ENCODE measurements at regions not wholly inside any gene's neighbourhood (a gene's known extent, or its start where the extent isn't known, plus 50 kb on each side); places are given as distances from the start of the nearest gene placed in this dataset.

GRCh38 chr2:207216457-207216856 is 50.7 kb upstream of the KLF7 start:
- Mint-ChIP-seq H3K4me3 (no peak overlapping the region), H3K27ac (no peak overlapping the region), H3K9me3 (peaks cover 0 to 3% (median 3%) of the 10 kb centered on the region in 3 donors), H3K27me3 (peaks cover 2% of the 10 kb centered on the region), H3K4me1 (peaks cover 0 to 1% (median 0%) of the 10 kb centered on the region in 3 donors), H3K36me3 (peaks cover 5% of the 10 kb centered on the region)

GRCh38 chr2:207217442-207217841 is 51.7 kb upstream of the KLF7 start:
- Mint-ChIP-seq H3K9me3 (peaks cover 0 to 3% (median 0%) of the 10 kb centered on the region in 3 donors), H3K4me1 (peaks cover 0 to 1% (median 0%) of the 10 kb centered on the region in 3 donors), H3K36me3 (peaks cover 1% of the 10 kb centered on the region), H3K27ac (no peak overlapping the region), H3K27me3 (peaks cover 2% of the 10 kb centered on the region), H3K4me3 (no peak overlapping the region)

GRCh38 chr2:207219081-207219630 is 53.4 kb upstream of the KLF7 start:
- Mint-ChIP-seq H3K4me3 (no peak overlapping the region), H3K27me3 (peaks cover 4% of the 10 kb centered on the region), H3K27ac (no peak overlapping the region), H3K9me3 (peaks cover 0 to 3% (median 0%) of the 10 kb centered on the region in 3 donors), H3K36me3 (peaks cover 1% of the 10 kb centered on the region), H3K4me1 (peaks cover 0 to 3% (median 0%) of the 10 kb centered on the region in 3 donors)

GRCh38 chr2:207219676-207220501 is 54.1 kb upstream of the KLF7 start:
- Mint-ChIP-seq H3K27me3 (peaks cover 7% of the 10 kb centered on the region), H3K4me1 (peaks cover 0 to 6% (median 3%) of the 10 kb centered on the region in 3 donors)

GRCh38 chr2:207221731-207222130 is 56.0 kb upstream of the KLF7 start:
- H3K9me3 Mint-ChIP-seq = no peaks in the 10 kb centered on the region
- peaks cover 14% of the 10 kb centered on the region for H3K27me3 Mint-ChIP-seq
- H3K27ac Mint-ChIP-seq = no peak overlapping the region
- peaks cover 1% of the 10 kb centered on the region for H3K36me3 Mint-ChIP-seq
- no peak overlapping the region for H3K4me3 Mint-ChIP-seq
- peaks cover 0 to 7% (median 6%) of the 10 kb centered on the region in 3 donors for H3K4me1 Mint-ChIP-seq

More at GRCh38 chr2:207219676-207220501, 54.1 kb upstream of the KLF7 start:
- Mint-ChIP-seq H3K4me3 (no peak overlapping the region), H3K27ac (no peak overlapping the region), H3K36me3 (peaks cover 1% of the 10 kb centered on the region), H3K9me3 (peaks cover 0 to 3% (median 0%) of the 10 kb centered on the region in 3 donors)

GRCh38 chr2:207223051-207223450 is 57.3 kb upstream of the KLF7 start:
- peaks cover 16% of the 10 kb centered on the region for H3K27me3 Mint-ChIP-seq

GRCh38 chr2:207224381-207224780 is 58.6 kb upstream of the KLF7 start:
- Mint-ChIP-seq H3K4me3 (no peak overlapping the region), H3K4me1 (peaks cover 3 to 6% (median 6%) of the 10 kb centered on the region in 3 donors), H3K36me3 (peaks cover 3% of the 10 kb centered on the region), H3K9me3 (no peaks in the 10 kb centered on the region), H3K27me3 (peaks cover 16% of the 10 kb centered on the region), H3K27ac (no peak overlapping the region)

More at GRCh38 chr2:207223051-207223450, 57.3 kb upstream of the KLF7 start:
- Mint-ChIP-seq H3K27ac (no peak overlapping the region), H3K4me1 (peaks cover 0 to 7% (median 6%) of the 10 kb centered on the region in 3 donors), H3K36me3 (peaks cover 3% of the 10 kb centered on the region), H3K4me3 (no peak overlapping the region), H3K9me3 (no peaks in the 10 kb centered on the region)

- Mint-ChIP-seq H3K27me3 (peaks cover 16% of the 10 kb centered on the region), H3K27ac (no peak overlapping the region), H3K4me3 (peak overlapping the region in 1 of 4 donors; percentile 69), H3K36me3 (peaks cover 3% of the 10 kb centered on the region), H3K4me1 (peaks cover 4 to 6% (median 6%) of the 10 kb centered on the region in 3 donors), H3K9me3 (no peaks in the 10 kb centered on the region)
These were observed 59.2 kb upstream of the KLF7 start for GRCh38 chr2:207224791-207225482.

- H3K9me3 Mint-ChIP-seq = no peaks in the 10 kb centered on the region
- H3K27ac Mint-ChIP-seq = no peak overlapping the region
- H3K36me3 Mint-ChIP-seq = peaks cover 3% of the 10 kb centered on the region
- peaks cover 16% of the 10 kb centered on the region for H3K27me3 Mint-ChIP-seq
- H3K4me1 Mint-ChIP-seq = peaks cover 7 to 9% (median 8%) of the 10 kb centered on the region in 3 donors
- no peak overlapping the region for H3K4me3 Mint-ChIP-seq
These were observed 60.0 kb upstream of the KLF7 start for GRCh38 chr2:207225773-207226172.

GRCh38 chr2:207226243-207226642 is 60.5 kb upstream of the KLF7 start:
- Mint-ChIP-seq H3K27me3 (peaks cover 16% of the 10 kb centered on the region), H3K4me3 (no peak overlapping the region), H3K27ac (no peak overlapping the region), H3K4me1 (peaks cover 8 to 11% (median 9%) of the 10 kb centered on the region in 3 donors), H3K9me3 (no peaks in the 10 kb centered on the region), H3K36me3 (peaks cover 3% of the 10 kb centered on the region)

- peaks cover 8 to 12% (median 9%) of the 10 kb centered on the region in 3 donors for H3K4me1 Mint-ChIP-seq
- H3K36me3 Mint-ChIP-seq = peaks cover 2% of the 10 kb centered on the region
- no peak overlapping the region for H3K27ac Mint-ChIP-seq
- H3K4me3 Mint-ChIP-seq = no peak overlapping the region
- H3K9me3 Mint-ChIP-seq = no peaks in the 10 kb centered on the region
- H3K27me3 Mint-ChIP-seq = peaks cover 16% of the 10 kb centered on the region
These were observed 60.9 kb upstream of the KLF7 start for GRCh38 chr2:207226671-207227061.

- peak overlapping the region in 1 of 4 donors; percentile 10 for H3K4me3 Mint-ChIP-seq
These were observed 61.5 kb upstream of the KLF7 start for GRCh38 chr2:207227062-207227748.

GRCh38 chr2:207227749-207228145 is 62.0 kb upstream of the KLF7 start:
- Mint-ChIP-seq H3K9me3 (no peaks in the 10 kb centered on the region), H3K4me3 (no peak overlapping the region), H3K36me3 (peaks cover 2% of the 10 kb centered on the region), H3K4me1 (peaks cover 8 to 12% (median 9%) of the 10 kb centered on the region in 3 donors), H3K27ac (no peak overlapping the region), H3K27me3 (peaks cover 16% of the 10 kb centered on the region)

More at GRCh38 chr2:207227062-207227748, 61.5 kb upstream of the KLF7 start:
- Mint-ChIP-seq H3K9me3 (no peaks in the 10 kb centered on the region), H3K4me1 (peaks cover 8 to 12% (median 9%) of the 10 kb centered on the region in 3 donors), H3K36me3 (peaks cover 2% of the 10 kb centered on the region), H3K27ac (no peak overlapping the region), H3K27me3 (peaks cover 16% of the 10 kb centered on the region)

- H3K9me3 Mint-ChIP-seq = no peaks in the 10 kb centered on the region
- peaks cover 7 to 12% (median 9%) of the 10 kb centered on the region in 3 donors for H3K4me1 Mint-ChIP-seq
- H3K4me3 Mint-ChIP-seq = peak overlapping the region in 1 of 4 donors; percentile 46
- peaks cover 2% of the 10 kb centered on the region for H3K36me3 Mint-ChIP-seq
- peaks cover 14% of the 10 kb centered on the region for H3K27me3 Mint-ChIP-seq
- H3K27ac Mint-ChIP-seq = no peak overlapping the region
These were observed 62.7 kb upstream of the KLF7 start for GRCh38 chr2:207228402-207228801.

Measured in IgD-negative memory B cell (primary cell).